Testis (tissue), 2 donors: ENCODE measurements at regions not wholly inside any gene's neighbourhood (a gene's known extent, or its start where the extent isn't known, plus 50 kb on each side); places are given as distances from the start of the nearest gene placed in this dataset.

Experiments
- CTCF ChIP-seq, 3 experiments: fragments of 450-650 bp in 2 of 3; fragments of 200-600 bp in 1 of 3; sonication (generic) in 1 of 3; IDR thresholded peaks; one replicate each; pipeline ENCODE4 v1.5.1; 2016 to 2019; ENCODE audit warnings: antibody characterized with exemption in 3 of 3, mild to moderate bottlenecking in 2 of 3, moderate library complexity in 1 of 3
- POLR2A ChIP-seq: fragments of 450-650 bp; IDR thresholded peaks from one replicate; pipeline ENCODE4 v1.6.1; 2017; ENCODE audit warnings: antibody characterized with exemption, mild to moderate bottlenecking, moderate library complexity

GRCh38 chr4:58477950-58478349, 1367.8 kb upstream of the IGFBP7 start:
- TF ChIP-seq CTCF (IDR thresholded peaks at IDR 0.05) (no peak), POLR2A (no peak)
